NK-92 treated with Interleukin-12 subunit alpha and Interleukin-12 subunit beta, amount 100 ng/mL, for 24 hours (cell line): ENCODE measurements at regions not wholly inside any gene's neighbourhood (a gene's known extent, or its start where the extent isn't known, plus 50 kb on each side); places are given as distances from the start of the nearest gene placed in this dataset.

Experiments used
- DNase-seq: peaks from one replicate; lab custom pipeline; 2025; lab: John Stamatoyannopoulos, UW

DNA sequence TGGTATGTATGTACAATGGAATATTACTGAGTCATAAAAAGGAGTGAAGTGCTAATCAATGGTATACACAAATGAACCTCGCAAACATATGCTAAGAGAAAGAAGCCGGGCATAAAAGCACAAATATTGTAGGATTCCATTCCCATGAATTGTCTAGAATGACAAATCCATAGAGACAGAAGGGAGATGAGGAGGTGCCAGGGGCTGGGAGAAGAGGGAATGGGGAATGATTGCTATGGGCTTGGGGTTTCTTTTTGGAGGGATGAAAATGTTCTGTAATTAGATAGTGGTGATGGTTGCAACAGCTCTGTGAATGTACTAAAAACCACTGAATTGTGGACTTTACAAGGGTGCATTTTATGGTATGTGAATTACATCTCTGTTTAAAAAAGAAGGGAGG, 73.5 kb downstream of the GLI2 start:
- DNase-seq: no peak

DNA sequence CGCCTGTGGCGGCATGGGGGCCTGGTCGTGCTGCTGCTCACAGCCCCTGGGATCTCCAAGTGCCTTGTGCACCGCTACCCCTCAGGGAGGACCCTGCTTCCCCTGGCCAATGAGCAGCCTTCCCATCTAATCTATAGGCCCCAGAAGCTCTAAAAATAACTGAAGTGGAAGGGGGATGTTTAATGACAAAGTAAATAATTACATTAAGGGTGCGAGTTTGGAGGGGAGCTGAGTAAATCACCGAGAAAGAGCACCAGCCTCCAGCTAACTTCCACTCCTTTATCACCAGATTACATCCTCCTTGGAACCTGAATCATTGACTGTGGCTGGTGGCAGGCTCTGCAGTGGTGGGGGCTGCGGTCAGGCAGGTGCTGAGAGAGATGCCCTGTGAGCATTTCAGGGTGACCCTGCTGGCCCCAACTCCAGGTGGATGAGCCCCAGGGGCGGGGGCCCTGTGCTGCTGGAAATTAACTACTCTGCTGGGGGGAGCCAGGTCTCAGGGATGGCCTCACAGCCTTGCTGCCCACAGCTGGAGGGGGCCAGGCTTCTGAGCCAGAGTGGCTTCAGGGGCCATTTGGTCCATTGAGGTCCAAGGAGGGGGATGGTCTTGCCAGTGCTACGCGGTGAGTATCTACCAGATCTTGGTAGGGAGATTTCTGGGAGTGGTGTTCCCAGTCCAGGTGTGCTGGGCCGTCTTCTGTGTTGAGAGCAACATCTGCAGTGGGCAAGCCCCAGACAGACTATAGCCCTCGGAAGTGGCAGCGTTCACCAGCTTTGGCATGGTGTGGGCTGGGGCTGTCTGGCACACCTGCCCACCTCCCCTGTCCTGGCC, 74.2 kb downstream of the GLI2 start:
- no peak for DNase-seq

DNA sequence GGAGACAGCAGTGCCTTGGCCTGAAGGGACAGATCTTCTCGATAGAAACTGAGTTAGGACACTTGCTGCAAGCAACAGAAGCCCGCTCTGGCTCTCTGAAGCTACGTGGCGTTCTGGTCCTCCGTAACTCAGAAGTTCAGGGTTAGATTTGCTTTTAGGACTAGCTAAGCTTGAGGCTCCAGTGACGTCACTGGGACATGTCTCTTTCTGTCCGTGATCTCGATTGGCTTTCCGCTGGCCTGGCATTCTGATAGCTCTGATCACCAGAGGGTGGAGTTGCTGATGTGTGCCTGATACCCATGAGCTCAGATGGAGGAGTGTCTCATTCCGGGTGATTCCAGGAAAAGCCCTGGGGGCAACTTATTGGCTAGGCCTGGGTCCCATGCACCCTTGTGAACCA, 75.0 kb downstream of the GLI2 start:
- DNase-seq: no peak

DNA sequence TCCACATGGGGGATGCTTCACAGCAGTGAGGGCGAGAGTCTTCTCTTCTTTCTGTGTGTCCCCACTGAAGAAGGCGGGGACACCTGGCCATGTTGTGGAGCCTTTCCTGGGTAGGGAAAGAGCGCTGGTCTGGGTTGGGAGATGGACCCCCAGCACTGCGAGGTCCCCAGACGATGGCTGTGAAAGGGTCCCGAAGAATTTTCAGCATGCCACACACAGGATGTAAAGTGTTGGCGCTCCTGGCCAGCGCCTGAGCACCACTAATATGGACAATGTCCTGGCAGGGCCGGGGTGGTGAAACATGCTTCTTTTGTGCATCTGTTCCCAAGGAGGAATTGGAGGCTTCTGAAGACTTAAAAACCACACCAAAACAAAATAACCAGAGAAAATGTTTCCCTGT, 77.2 kb downstream of the GLI2 start:
- no peak for DNase-seq

DNA sequence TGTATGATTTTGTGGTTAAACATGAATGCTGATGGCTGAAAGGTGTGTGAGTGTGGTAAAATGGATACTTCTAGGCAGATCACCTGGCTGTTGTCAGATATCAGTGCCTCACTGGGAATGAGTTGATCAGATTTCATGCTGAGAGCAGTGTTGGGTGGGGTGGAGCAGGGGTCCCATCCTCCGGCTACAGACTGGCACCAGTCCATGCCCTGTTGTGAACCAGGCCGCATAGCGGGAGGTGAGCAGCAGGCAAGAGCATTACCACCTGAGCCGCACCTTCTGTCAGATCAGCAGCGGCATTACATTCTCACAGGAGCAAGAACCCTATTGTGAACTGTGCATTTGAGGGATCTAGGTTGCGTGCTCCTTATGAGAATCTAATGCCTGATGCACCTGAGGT, 78.7 kb downstream of the GLI2 start:
- no peak for DNase-seq

DNA sequence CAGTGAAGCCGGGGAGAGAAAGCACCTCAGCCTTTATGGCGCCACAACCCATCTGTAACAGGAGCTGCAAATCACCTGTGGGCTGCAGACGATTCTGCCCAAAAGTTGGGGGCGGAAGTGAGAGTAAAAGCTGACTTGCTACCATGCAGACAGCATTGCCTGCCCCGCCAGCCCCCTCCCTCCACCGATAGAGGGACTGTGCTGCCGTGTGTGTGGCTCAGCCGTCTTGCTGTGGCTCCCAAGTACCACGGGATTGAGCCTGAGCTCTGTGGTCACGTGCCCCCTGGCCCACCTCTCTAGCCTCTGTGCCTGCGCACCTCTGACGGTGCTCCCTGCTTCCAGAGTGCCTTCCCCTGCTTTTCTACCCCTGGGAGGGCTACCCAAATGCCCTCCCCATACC, 79.6 kb downstream of the GLI2 start:
- no peak for DNase-seq

DNA sequence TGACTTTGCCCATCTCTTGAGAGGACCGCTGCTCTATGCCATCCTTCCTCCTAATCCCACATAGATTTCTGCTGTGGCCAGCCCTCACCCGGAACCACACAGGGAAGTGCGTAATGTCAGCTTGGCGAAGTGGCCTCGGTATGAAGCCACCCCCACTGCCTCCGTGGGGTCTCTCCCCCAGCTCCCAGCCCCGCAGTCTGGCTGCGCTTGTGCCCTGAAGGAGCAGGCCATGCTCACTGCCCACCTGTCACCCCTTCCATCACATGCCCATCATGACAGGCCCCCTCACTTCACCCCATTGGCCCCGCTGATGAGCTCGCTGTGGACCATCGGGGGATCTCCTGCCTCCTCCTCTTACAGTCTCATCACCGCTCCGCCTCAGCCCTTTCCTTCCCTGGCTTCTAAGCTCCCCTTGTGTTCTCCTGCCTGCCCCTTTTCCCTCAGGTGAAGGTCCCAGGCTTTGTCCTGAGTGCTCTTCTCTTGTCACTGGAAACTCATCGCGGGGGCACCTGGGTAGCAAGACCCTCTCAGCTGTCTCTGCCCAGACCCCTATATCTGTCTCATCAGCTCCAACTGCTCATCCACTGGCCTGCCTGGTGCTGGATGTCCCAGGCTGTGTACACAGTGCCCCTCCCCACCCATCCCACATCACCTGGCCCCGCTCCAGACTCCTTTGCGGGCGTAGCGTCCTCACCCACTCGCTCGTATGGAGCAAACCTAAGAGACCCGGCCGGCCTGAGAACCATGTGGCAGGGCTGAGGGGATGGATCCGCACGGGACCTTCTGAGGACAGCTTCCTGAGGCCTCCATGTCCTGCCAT, 81.7 kb downstream of the GLI2 start:
- DNase-seq: no peak

DNA sequence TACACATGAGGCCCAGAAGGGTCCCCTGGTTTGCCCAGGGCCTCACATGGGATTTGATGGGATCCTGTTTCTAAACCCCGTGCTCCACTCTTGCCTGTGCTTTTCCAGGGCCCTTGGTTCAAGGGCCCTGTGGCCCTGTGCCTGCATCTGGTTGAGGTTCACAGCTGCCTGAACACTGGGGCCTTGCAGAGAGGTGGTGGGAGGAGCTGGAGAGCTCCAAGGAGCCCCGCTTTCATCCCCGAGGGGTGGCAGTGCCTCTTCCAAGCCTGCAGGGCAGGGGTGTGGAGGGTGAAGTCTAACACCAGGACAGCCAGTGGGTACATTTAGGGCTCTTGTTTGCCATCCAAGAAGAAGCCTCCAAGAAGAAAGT, 82.3 kb downstream of the GLI2 start:
- no peak for DNase-seq

DNA sequence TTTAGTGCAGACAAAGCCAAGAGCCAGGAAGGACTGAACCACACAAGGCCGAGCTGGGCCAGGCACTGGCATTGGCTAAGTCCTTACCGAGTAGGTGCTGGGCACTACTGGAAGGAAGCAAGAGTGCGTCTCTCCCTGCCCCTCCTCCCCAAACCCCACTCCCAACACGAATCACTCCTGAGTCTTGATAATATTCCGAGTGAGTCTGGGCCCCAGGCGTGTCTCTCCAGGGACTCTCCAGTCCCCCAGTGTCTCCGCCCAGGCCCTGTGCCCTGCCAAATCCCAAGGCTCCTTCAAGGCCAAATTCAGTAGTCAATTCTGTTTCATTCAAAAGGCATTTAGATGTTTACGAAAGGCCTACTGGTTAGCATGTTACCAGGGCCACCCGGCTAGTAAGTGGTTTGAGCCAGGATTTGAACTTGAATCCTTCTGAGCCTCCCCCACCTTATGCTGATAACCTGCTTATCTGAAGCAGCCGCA, 82.8 kb downstream of the GLI2 start:
- no peak for DNase-seq

DNA sequence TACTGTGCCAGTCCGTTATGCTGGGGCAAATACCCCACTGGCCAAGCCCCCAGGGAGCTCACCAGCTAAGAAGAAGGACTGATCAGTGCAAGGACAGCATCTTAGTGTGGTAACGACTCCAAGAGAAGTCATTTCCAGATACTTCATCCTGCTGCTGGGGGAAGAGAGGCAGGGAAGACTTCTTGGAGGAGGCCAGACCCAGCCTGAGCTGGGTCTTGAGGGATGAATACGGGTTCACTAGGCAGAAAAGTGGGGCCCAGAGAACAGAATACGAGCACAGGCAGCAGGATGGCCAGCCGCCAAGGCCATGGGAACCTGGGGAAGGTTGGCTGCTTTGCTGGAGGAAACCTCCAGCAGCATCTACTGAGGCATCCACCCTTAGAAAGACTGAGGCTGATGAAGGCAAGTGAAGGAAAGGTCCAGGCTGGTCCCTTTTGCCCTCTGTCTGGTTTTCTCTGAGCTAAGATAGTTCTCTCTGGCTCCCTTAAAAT, 84.1 kb downstream of the GLI2 start:
- DNase-seq: no peak

DNA sequence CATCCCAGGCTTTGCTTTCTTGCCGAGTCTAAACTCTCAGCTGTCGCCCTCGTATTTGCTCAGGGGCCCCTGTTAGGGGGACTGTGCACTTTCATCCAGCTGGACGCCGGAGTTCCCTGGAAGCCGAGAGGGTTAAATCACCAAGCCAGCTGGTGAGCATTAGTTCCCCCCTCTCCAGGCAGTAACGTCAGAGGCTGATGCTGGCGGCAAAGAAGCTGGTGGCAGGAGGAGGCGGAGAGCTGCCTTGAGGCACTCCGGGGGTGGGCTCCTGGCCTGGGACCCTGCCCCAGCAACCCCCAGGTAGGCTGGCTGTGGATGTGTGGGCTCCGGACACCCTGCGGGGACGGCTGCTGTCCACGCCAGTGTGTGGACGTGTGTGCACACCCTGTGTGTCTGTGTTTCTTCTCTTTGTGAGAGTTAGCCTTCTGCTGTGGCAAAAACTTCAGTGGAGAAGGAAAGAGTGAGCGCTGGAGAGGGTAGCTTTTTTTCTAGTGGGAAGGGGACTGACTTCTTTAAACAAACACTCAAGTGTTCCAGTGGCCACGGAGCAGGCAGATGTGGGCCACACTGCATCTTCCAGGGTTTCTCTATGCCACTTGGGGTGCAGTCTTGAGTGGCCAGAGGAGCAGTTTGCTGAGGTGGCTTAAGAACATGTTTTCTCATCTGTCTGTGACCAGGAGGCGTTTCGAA, 84.7 kb downstream of the GLI2 start:
- DNase-seq: no peak

DNA sequence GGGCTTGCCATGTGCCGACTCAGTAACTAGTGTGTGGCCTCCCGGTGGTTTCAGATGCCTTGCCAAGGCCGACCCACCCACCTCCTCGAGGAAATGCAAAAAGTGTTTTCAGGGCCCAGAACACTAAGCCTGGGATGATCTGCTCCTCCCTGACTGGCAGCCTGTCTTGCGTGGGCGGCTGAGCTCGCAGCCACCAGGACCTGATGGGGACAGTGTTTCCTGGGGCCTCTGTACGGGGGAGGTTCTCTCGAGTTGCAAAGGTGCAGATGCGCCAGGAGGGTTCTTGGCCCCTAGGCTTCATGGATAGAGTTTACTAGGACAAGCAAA, 85.2 kb downstream of the GLI2 start:
- no peak for DNase-seq

DNA sequence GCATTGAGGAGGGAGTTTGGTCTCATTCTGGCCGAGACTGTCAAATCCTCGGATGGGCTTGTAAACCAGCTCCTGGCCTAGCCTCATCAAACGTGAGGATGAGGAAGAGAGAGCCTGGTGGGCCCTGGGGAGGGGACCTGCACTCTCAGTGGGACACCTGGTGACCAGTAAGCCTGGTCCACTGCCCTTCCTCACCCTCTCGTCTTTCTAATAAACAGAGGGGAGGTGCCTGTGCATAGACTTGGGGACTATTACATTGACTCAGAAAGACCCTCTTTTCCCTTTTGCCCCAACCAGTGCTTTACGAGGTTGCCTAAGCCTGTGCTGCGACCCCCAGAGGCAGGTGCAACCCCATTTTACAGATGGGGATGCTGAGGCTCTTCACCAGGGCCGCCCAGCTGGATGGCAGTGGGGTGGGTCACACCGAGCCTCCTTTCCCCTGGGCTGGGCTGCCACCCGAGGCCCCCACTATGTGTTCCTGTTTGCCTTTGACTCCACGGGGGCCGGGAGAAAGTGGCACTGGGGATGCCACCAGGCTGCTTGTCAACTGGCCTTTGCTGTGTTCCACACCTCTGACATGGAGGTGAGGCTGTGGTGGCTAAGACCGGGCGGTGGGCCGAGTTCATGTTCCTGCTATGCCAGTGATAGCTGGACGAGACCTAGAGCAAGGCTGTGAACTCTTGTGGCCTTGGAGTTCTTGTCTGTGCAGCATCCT, 85.9 kb downstream of the GLI2 start:
- no peak for DNase-seq

DNA sequence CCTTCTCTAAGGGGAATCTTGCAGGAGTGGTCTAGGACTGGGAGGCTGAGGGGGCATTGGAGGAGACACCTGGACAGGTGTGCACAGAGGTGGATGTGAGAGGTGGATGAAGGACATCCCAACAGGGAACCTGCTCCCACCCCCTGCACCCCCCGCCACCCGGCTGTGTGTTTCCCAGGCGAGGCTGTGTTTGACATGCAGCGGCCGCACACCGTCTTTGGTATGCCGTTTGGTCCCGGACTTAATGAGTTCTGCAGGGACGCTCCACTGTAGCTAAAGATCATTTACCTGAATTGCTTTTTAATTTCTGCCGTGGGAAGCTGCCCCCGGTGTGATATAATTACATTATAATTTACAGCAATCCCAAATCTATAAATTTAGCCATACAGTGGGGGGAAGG, 87.3 kb downstream of the GLI2 start:
- no peak for DNase-seq

DNA sequence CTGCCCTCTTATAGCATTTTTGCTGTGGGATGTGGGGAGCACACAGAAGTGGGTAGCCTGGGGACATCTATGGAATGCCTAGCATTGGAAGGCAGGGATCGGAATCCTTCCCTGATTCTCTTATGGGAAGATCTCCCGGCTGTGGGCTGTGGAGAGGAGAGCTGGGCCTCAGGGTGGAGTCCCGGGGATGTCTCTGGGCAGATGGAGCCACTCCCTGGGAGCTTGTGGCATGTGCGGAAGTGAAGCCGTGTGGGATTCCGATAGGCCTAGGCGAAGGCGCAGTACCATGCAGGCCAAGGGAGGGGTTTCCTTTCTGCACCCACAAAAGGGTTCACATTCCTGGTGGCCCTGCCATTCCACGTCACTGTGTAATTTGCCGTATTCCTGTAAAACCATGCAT, 87.9 kb downstream of the GLI2 start:
- DNase-seq: no peak

DNA sequence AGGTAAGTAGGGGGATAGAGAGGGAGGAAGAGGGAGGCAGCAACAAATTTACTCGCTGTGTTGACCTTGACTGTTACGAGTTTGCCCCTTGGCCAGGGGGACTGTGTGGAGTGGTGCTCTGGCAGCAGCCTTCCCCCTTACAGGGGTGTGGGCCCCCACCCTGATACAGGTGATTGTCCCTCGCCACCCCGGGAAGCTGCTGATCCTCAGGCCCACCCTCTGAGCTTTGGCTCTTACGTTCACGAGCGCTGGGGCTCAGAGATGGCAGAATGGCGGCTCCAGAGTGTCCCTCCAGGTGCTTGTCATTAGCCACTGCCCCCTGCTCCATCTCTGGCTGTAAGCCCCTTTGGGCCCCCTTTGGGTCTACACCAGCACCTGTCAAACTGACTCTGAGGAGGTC, 88.6 kb downstream of the GLI2 start:
- DNase-seq: no peak

DNA sequence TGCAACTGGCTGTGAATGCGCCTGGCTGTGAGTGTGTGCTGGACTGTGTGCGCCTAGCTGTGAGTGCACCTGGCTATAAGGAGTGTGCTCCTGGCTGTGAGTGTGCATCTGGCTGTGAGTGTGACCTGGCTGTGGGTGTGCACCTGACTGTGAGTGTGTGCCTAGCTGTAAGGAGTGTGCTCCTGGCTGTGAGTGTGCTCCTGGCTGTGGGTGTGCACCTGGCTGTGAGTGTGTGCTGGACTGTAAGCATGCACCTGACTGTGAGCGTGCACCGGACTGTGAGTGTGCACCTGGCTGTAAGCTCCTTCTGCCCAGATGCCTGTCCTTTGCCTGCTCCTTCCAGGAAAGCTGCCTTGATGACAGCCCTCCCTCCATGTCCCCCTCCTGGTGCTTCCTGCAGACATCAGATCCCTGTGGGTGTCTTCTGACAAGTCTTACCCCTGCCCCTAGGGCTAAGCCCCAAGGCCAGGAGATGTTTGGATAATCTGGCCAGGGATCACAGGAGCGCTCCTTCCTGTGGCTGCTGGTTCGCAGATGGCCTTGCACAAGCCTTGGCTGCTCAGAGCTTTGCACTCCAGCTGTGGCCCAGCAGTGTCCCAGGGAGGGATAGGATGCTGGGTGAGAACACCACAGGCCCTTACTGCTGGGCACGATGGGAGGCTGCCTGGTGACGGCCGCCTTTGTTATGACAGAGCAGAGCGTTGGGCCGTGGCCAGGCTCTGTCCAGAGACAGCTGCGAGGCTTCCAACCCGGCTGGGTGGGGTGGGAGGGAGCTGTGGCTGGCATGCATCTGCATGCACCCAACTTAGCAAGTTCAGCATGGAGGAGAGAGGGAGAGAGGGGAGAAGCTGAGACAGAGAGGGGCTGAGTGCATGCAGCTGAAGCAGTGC, 89.9 kb downstream of the GLI2 start:
- DNase-seq: no peak

DNA sequence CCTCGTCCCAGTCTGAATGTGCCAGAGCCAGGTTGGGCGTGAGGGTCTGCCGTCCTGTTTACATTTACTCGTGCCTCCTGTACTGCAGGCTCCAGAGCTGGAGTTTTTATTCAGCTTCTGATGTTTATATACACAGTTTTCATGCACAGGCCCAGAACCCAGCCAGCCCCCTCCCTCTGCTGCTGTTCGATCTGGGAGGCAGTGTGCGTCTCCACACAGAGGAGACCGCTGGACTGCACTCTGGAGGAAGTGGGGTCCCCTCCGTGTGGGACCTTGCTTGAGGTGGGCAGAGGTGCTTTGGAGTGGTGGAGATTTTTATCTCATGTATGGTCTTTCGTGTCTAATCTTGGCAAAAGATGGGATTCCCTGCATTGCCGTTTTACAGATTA, 90.6 kb downstream of the GLI2 start:
- no peak for DNase-seq

DNA sequence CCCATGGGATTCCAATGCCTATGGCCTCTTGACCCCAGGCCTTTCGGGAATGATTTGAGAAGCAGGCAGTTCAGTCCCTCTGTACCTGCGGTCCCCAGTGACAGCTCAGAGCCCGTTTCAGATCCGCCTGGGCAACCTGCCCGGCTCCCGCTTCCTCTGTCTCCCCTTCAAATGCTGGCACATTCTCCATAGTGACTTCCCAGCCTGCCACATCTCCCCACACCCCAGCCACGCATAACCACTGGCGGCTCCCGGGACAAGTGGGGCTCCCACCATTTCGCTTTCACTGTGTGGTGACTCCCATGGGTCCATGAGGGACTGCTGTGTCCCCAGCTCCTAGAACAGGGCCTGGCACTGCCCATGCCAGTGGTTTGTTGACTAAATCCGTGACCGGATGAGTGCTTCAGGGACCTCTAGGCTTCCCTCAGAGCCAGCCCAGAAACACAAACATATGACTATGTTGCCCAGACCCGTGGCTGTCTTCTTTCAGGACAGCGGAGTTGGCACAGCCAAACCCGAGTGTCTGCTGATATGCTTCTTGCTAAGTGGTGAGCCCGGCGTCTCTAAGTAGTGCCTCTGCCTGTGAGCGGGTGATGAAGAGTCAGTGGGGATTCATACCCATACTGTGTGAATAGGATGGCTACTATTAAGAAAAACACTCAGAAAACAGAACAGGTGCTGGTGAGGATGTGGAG, 91.2 kb downstream of the GLI2 start:
- no peak for DNase-seq

DNA sequence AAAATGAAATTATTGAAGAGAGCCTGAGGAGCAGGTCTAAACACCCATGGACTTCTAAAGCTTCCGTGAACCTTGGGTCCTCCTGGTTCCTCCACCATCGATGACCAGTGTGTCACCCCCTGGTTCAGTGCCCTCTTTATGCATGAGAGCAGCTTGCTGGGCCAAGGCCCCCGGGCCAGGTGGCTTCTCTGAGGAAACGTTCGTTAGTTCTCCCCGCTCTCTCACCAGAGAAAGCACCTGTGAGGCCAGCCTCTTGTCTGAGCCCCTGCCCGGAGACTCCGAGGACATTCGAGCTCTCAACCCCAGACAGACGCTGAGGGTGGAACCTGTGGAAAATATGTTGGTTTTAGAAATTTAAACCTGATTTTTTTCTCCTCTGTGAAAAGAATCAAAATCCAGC, 92.4 kb downstream of the GLI2 start:
- no peak for DNase-seq
